ENCODE measurements at regions not wholly inside any gene's neighbourhood (a gene's known extent, or its start where the extent isn't known, plus 50 kb on each side); places are given as distances from the start of the nearest gene placed in this dataset.

DNA sequence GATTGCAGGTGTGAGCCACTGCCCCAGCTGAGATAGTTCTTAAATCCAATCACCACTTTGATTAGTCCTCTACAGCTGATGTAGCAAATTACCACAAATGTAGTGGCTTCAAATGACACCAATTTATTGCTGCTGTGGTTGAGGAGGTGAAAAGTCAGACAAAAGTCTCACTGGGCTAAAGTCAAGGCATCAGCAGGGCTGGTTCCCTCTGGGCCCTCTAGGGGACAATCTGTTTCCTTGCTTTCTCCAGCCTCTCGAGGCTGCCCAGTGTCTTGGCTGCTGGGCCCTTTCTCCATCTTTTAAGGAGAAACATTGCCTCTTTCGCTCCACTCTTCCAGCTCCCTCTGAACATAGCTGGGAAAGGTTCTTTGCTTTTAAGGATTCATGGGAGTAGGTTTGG is 50.5 kb upstream of the SHANK2 start:
- no peak overlapping the region for H2AFZ ChIP-seq (ENCODE audit: low read length)
- WGBS (ENCODE audit: extremely low coverage, insufficient read length, low lambda C conversion rate) = no CpG with 5 or more reads among the region's 2 CpGs
- peaks cover 12% of the 10 kb centered on the region for H3K27me3 Mint-ChIP-seq (ENCODE audit: low read depth)

More for the DNA sequence above, 50.5 kb upstream of the SHANK2 start:
- H4K91ac ChIP-seq (ENCODE audit: insufficient read length, low read depth, low read length) = no peak overlapping the region
- no peaks in the 10 kb centered on the region for H3K4me1 ChIP-seq (ENCODE audit: insufficient read depth, low read length)
- no peak overlapping the region for H3K4me2 ChIP-seq (ENCODE audit: insufficient read depth, insufficient read length, low read length)
- H3K27ac Mint-ChIP-seq = no peak overlapping the region
- H4K20me1 ChIP-seq (ENCODE audit: control insufficient read depth, insufficient read depth, insufficient read length) = no peaks in the 10 kb centered on the region
- TF ChIP-seq, protein P1, sequence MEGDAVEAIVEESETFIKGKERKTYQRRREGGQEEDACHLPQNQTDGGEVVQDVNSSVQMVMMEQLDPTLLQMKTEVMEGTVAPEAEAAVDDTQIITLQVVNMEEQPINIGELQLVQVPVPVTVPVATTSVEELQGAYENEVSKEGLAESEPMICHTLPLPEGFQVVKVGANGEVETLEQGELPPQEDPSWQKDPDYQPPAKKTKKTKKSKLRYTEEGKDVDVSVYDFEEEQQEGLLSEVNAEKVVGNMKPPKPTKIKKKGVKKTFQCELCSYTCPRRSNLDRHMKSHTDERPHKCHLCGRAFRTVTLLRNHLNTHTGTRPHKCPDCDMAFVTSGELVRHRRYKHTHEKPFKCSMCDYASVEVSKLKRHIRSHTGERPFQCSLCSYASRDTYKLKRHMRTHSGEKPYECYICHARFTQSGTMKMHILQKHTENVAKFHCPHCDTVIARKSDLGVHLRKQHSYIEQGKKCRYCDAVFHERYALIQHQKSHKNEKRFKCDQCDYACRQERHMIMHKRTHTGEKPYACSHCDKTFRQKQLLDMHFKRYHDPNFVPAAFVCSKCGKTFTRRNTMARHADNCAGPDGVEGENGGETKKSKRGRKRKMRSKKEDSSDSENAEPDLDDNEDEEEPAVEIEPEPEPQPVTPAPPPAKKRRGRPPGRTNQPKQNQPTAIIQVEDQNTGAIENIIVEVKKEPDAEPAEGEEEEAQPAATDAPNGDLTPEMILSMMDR (conservative IDR thresholded peaks at IDR 0.05) = peak; percentile 48; the same call in 2 of the 3 replicates
- no peak overlapping the region for H3K4ac ChIP-seq (ENCODE audit: low read depth, low read length)
- H2BK120ac ChIP-seq (ENCODE audit: low read depth, low read length, poor library complexity, severe bottlenecking) = no peak overlapping the region
- H3K79me2 ChIP-seq (ENCODE audit: insufficient read depth, low read length) = no peaks in the 10 kb centered on the region
- H2BK15ac ChIP-seq (ENCODE audit: low read depth, low read length) = no peak overlapping the region
- no peak overlapping the region for H3K9ac ChIP-seq (ENCODE audit: extremely low read depth, insufficient read length, low read length)
- no peak overlapping the region for H2BK20ac ChIP-seq (ENCODE audit: low read depth, low read length, poor library complexity, severe bottlenecking)
- no peak overlapping the region for H2BK5ac ChIP-seq (ENCODE audit: insufficient read length, low read length)
- no peak overlapping the region for H3T11ph ChIP-seq (ENCODE audit: low read length)
- H3K56ac ChIP-seq (ENCODE audit: insufficient read length, low read depth, low read length) = no peak overlapping the region
- H3K27ac ChIP-seq (ENCODE audit: insufficient read length, low read depth, low read length) = no peak overlapping the region
- H3K23ac ChIP-seq (ENCODE audit: insufficient read length, low read depth, low read length) = no peak overlapping the region
- H3K4me3 Mint-ChIP-seq = no peak overlapping the region
- no peak overlapping the region for H3K18ac ChIP-seq (ENCODE audit: insufficient read length, low read depth, low read length)
- no peak overlapping the region for H4K8ac ChIP-seq (replicated peaks; ENCODE audit: insufficient read length, low read depth, low read length)
- no peaks in the 10 kb centered on the region for H3K79me1 ChIP-seq (ENCODE audit: insufficient read depth, low read depth, low read length, poor library complexity, severe bottlenecking)
- H3K4me1 Mint-ChIP-seq = no peaks in the 10 kb centered on the region
- H3K9me3 ChIP-seq (ENCODE audit: control insufficient read depth, low read depth, low read length) = no peaks in the 10 kb centered on the region
- H3K14ac ChIP-seq (ENCODE audit: insufficient read depth, low read length) = no peak overlapping the region
- H3K27me3 ChIP-seq (ENCODE audit: insufficient read depth, low read length) = no peaks in the 10 kb centered on the region
- H3K9me3 Mint-ChIP-seq = peaks cover 0 to 3% of the 10 kb centered on the region in 2 experiments; a peak in 1 of 5 replicates
- no peaks in the 10 kb centered on the region for H3K23me2 ChIP-seq (ENCODE audit: insufficient read length, low read depth, low read length, poor library complexity, severe bottlenecking)
- H4K5ac ChIP-seq (ENCODE audit: insufficient read length, low read depth, low read length) = no peak overlapping the region
- no peak overlapping the region for H2BK12ac ChIP-seq (ENCODE audit: insufficient read length, low read depth, low read length)
- peak; percentile 21 for DNase-seq
- H3K36me3 Mint-ChIP-seq (ENCODE audit: insufficient read depth in 1 of 3, low read depth in 3 of 3) = no peaks in the 10 kb centered on the region; a peak in 1 of 7 replicates
- no peak overlapping the region for H2AK5ac ChIP-seq (ENCODE audit: insufficient read length, low read length)

Measured in H9 (cell line).